ENCODE measurements at regions not wholly inside any gene's neighbourhood (a gene's known extent, or its start where the extent isn't known, plus 50 kb on each side); places are given as distances from the start of the nearest gene placed in this dataset.
"Not testable (repeated sequence)": the region's sequence is repeated elsewhere in the genome, so short reads cannot be mapped to it uniquely, and the experiment has no call there.

GRCh38 chr19:14255902-14256649 is 50.1 kb upstream of the ADGRL1 start:
- not testable (repeated sequence) for H3K27ac ChIP-seq (ENCODE audit: low read length)

More at GRCh38 chr19:14255902-14256649, 50.1 kb upstream of the ADGRL1 start:
- H3K9ac ChIP-seq (ENCODE audit: low read length in 2 of 2); H3K4me3 ChIP-seq (ENCODE audit: low read length in 2 of 2); H3K9me3 ChIP-seq (ENCODE audit: control insufficient read depth in 2 of 2, low read length in 2 of 2); H3K27me3 ChIP-seq (ENCODE audit: control insufficient read depth in 1 of 2, insufficient read depth in 2 of 2, low read length in 2 of 2); H3K4me1 ChIP-seq (ENCODE audit: control insufficient read depth, insufficient read depth, low read length); H3K36me3 ChIP-seq (ENCODE audit: control insufficient read depth in 2 of 2, insufficient read depth in 2 of 2, low read length in 2 of 2): not testable (repeated sequence)

Measured in stomach smooth muscle (tissue), 2 donors.